A549 (cell line): ENCODE measurements at regions not wholly inside any gene's neighbourhood (a gene's known extent, or its start where the extent isn't known, plus 50 kb on each side); places are given as distances from the start of the nearest gene placed in this dataset.

ENCODE experiments used
- CBX2 ChIP-seq: fragments of 200-600 bp; sonication (generic); IDR thresholded peaks from 2 replicates; pipeline ENCODE4 v1.6.1; 2016; ENCODE audit warnings: low read depth, mild to moderate bottlenecking, borderline replicate concordance
- EP300 ChIP-seq, 2 experiments: fragments of >200 bp; sonication (Bioruptor Twin); formaldehyde crosslinking; IDR thresholded peaks; 2 replicates in 1 of 2; 3 replicates in 1 of 2; pipeline ENCODE4 v1.6.1; 2016 to 2017
- JUNB ChIP-seq: fragments of >200 bp; sonication (Bioruptor Twin); formaldehyde crosslinking; IDR thresholded peaks from 2 replicates; pipeline ENCODE4 v1.6.1; 2016
- KDM5A ChIP-seq: fragments of 200-600 bp; sonication (generic); IDR thresholded peaks from 2 replicates; pipeline ENCODE4 v1.6.1; 2016; ENCODE audit warnings: antibody characterized with exemption, mild to moderate bottlenecking
- POLR2A ChIP-seq: IDR thresholded peaks from 2 replicates; pipeline ENCODE4 v1.6.1; 2012; ENCODE audit warnings: mild to moderate bottlenecking, low read length
- POLR2AphosphoS2 ChIP-seq: conservative IDR thresholded peaks from 2 replicates; pipeline ENCODE4 v1.6.1; 2012; ENCODE audit warnings: low read length, improper control_type of control experiment, inconsistent platforms
- RAD21 ChIP-seq, 2 experiments: fragments of >200 bp in 1 of 2; sonication (Bioruptor Twin) in 1 of 2; formaldehyde crosslinking in 1 of 2; IDR thresholded peaks in 1 of 2; conservative IDR thresholded peaks in 1 of 2; 2 replicates in 1 of 2; 3 replicates in 1 of 2; pipeline ENCODE4 v1.6.1; 2012 to 2018; ENCODE audit warnings: inconsistent platforms in 1 of 2
- TF ChIP-seq, protein P1 (sequence below): fragments of >200 bp; sonication (Bioruptor Twin); formaldehyde crosslinking; IDR thresholded peaks from 3 replicates; pipeline ENCODE4 v1.5.1; 2016
- TF ChIP-seq, protein P2 (sequence below): fragments of 200-600 bp; sonication (generic); IDR thresholded peaks from 2 replicates; pipeline ENCODE4 v1.6.1; 2016; ENCODE audit warnings: antibody characterized with exemption, mild to moderate bottlenecking, moderate library complexity
- TF ChIP-seq, protein P3 (sequence below): fragments of 250-450 bp; sonication (Bioruptor Pico); IDR thresholded peaks from 2 replicates; pipeline ENCODE4 v1.5.0; 2021; ENCODE audit warnings: mild to moderate bottlenecking, moderate library complexity, borderline replicate concordance

DNA sequence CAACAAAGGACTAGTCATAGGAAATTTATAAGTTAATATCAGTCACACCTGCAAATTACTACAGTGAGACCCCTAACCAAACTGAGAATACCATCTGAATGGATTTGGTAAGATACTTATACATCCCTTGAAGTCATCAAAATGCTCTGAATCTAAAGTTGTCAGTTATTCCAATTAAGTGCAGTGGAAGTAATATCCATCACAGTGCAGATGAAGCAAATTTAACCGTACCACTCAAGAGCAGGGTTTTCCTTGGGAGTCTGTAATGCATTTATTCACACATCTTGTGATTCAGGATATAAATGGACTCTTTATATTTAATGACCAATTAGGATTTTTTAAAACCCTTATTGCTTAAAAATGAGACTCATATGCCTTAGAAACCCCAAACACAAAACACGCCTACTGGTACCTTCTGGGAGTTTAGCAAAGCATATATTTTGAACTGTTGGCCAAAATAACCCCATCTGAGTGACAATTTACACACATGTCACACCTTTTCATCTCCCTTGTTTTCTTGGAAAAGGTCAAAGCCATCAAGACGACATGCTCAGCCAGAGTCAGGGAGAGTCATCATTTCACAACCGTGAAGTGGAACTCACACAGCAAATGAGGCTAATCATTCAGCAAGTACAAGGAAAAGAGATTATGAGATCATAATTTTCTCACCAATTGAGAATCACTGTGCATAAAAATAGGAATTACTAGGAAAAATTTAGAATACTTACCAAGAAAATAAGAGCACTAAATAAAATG, 303.7 kb downstream of the HNRNPD start:
- TF ChIP-seq EP300 (IDR thresholded peaks at IDR 0.05): no peak
- TF ChIP-seq, protein P1, sequence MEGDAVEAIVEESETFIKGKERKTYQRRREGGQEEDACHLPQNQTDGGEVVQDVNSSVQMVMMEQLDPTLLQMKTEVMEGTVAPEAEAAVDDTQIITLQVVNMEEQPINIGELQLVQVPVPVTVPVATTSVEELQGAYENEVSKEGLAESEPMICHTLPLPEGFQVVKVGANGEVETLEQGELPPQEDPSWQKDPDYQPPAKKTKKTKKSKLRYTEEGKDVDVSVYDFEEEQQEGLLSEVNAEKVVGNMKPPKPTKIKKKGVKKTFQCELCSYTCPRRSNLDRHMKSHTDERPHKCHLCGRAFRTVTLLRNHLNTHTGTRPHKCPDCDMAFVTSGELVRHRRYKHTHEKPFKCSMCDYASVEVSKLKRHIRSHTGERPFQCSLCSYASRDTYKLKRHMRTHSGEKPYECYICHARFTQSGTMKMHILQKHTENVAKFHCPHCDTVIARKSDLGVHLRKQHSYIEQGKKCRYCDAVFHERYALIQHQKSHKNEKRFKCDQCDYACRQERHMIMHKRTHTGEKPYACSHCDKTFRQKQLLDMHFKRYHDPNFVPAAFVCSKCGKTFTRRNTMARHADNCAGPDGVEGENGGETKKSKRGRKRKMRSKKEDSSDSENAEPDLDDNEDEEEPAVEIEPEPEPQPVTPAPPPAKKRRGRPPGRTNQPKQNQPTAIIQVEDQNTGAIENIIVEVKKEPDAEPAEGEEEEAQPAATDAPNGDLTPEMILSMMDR: no peak
- TF ChIP-seq CBX2: no peak
- TF ChIP-seq, protein P2, sequence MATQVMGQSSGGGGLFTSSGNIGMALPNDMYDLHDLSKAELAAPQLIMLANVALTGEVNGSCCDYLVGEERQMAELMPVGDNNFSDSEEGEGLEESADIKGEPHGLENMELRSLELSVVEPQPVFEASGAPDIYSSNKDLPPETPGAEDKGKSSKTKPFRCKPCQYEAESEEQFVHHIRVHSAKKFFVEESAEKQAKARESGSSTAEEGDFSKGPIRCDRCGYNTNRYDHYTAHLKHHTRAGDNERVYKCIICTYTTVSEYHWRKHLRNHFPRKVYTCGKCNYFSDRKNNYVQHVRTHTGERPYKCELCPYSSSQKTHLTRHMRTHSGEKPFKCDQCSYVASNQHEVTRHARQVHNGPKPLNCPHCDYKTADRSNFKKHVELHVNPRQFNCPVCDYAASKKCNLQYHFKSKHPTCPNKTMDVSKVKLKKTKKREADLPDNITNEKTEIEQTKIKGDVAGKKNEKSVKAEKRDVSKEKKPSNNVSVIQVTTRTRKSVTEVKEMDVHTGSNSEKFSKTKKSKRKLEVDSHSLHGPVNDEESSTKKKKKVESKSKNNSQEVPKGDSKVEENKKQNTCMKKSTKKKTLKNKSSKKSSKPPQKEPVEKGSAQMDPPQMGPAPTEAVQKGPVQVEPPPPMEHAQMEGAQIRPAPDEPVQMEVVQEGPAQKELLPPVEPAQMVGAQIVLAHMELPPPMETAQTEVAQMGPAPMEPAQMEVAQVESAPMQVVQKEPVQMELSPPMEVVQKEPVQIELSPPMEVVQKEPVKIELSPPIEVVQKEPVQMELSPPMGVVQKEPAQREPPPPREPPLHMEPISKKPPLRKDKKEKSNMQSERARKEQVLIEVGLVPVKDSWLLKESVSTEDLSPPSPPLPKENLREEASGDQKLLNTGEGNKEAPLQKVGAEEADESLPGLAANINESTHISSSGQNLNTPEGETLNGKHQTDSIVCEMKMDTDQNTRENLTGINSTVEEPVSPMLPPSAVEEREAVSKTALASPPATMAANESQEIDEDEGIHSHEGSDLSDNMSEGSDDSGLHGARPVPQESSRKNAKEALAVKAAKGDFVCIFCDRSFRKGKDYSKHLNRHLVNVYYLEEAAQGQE: no peak
- no peak for TF ChIP-seq POLR2AphosphoS2
- TF ChIP-seq, protein P3, sequence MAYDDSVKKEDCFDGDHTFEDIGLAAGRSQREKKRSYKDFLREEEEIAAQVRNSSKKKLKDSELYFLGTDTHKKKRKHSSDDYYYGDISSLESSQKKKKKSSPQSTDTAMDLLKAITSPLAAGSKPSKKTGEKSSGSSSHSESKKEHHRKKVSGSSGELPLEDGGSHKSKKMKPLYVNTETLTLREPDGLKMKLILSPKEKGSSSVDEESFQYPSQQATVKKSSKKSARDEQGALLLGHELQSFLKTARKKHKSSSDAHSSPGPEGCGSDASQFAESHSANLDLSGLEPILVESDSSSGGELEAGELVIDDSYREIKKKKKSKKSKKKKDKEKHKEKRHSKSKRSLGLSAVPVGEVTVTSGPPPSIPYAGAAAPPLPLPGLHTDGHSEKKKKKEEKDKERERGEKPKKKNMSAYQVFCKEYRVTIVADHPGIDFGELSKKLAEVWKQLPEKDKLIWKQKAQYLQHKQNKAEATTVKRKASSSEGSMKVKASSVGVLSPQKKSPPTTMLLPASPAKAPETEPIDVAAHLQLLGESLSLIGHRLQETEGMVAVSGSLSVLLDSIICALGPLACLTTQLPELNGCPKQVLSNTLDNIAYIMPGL (CRISPR knock-in tag): no peak
- no peak for TF ChIP-seq KDM5A
- no peak for TF ChIP-seq POLR2A
- TF ChIP-seq JUNB: no peak
- no peak for TF ChIP-seq RAD21 (conservative IDR thresholded peaks at IDR 0.05 in 1 of 2, IDR thresholded peaks at IDR 0.05 in 1 of 2)
